ENCODE measurements at regions not wholly inside any gene's neighbourhood (a gene's known extent, or its start where the extent isn't known, plus 50 kb on each side); places are given as distances from the start of the nearest gene placed in this dataset.

DNA sequence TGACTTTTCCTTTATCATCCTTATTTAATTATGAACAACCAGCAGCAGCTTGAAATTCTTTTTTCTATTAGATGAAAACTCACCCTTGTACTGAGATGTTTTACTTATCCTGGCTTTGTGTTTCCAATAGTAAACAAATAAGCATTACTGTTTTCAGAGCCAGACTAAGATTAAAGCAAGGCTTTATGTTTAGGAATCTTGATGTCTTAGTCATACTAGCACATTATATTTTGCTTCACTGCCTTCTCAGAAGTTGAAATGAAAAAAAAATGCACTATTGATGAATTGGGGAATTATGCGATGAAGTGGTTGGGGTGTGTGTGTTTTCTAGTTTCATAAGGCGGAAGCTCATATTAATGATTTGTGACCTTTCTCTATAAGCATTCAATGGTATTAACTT is 301.2 kb upstream of the E2F7 start:
- POLR2A ChIA-PET: no interaction called here
- ATAC-seq: no peak
- H3K27ac Mint-ChIP-seq: no peak overlapping the region
- no peaks in the 10 kb centered on the region for H3K27me3 Mint-ChIP-seq
- no peak for TF ChIP-seq CTCF (IDR thresholded peaks at IDR 0.05)
- no peaks in the 10 kb centered on the region for H3K4me1 Mint-ChIP-seq (ENCODE audit: low read depth)
- DNase-seq: no peak
- intact Hi-C loops (cut with micrococcal nuclease): no loop called here
- CTCF ChIA-PET: no interaction called here
- H3K9me3 Mint-ChIP-seq: no peaks in the 10 kb centered on the region
- no peaks in the 10 kb centered on the region for H3K36me3 Mint-ChIP-seq (ENCODE audit: low read depth)
- H3K4me3 Mint-ChIP-seq: no peak overlapping the region

DNA sequence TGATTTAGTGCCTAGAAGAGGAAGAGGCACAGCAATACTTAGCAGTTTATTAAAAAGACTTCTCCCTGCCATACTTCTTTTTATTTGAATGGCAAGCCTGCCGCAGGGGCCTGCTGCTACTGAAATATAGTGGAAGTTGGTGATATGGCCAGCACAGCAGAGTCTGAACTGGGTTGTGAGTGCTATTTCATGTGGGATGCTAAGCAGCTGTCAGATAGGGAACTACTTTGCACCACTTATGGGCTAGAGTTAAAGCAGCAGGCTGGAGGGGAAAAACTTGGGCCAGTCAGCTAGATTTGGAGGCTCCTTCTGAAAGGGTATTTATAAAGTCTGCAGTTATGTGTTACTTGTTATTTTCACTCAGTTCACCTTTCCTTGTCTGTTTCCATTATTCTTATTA is 299.0 kb upstream of the E2F7 start:
- CTCF ChIA-PET: no interaction called here
- Mint-ChIP-seq H3K27ac (no peak overlapping the region), H3K9me3 (no peaks in the 10 kb centered on the region), H3K27me3 (no peaks in the 10 kb centered on the region), H3K36me3 (ENCODE audit: low read depth) (no peaks in the 10 kb centered on the region), H3K4me1 (ENCODE audit: low read depth) (no peaks in the 10 kb centered on the region), H3K4me3 (no peak overlapping the region)
- DNase-seq (no peak), ATAC-seq (no peak)
- intact Hi-C loops (cut with micrococcal nuclease): no loop called here
- TF ChIP-seq CTCF (IDR thresholded peaks at IDR 0.05): no peak
- POLR2A ChIA-PET: no interaction called here

GRCh38 chr12:77362509-77363210 is 297.3 kb upstream of the E2F7 start:
- ATAC-seq: no peak
- intact Hi-C loops (cut with micrococcal nuclease): no loop called here
- CTCF ChIA-PET: no interaction called here
- DNase-seq: no peak
- no peaks in the 10 kb centered on the region for H3K36me3 Mint-ChIP-seq (ENCODE audit: low read depth)
- H3K9me3 Mint-ChIP-seq: no peaks in the 10 kb centered on the region
- no peak for TF ChIP-seq CTCF (IDR thresholded peaks at IDR 0.05)
- no peak overlapping the region for H3K4me3 Mint-ChIP-seq
- H3K27me3 Mint-ChIP-seq: no peaks in the 10 kb centered on the region
- POLR2A ChIA-PET: no interaction called here
- no peaks in the 10 kb centered on the region for H3K4me1 Mint-ChIP-seq (ENCODE audit: low read depth)
- H3K27ac Mint-ChIP-seq: no peak overlapping the region

DNA sequence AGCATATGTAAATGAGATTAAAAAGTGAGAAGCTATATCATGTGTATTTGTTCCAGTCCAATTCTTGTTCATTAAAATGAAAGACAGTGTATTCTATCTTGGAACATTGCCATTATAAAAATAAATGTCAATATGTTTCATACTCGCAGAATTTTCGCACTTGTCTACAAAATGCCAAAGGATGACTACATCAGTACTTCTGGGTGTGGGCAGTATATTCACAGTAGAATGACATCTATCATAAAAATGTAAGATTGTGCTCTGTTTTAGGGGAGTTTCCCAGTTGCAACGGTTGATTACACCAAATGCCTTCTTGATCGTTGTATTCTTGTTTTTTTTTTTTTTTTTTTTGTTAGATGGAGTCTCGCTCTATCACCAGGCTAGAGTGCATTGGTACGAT is 292.3 kb upstream of the E2F7 start:
- no peak overlapping the region for H3K27ac Mint-ChIP-seq
- no peak overlapping the region for H3K4me3 Mint-ChIP-seq
- no peaks in the 10 kb centered on the region for H3K27me3 Mint-ChIP-seq
- no peak for DNase-seq
- no peaks in the 10 kb centered on the region for H3K4me1 Mint-ChIP-seq (ENCODE audit: low read depth)
- no peaks in the 10 kb centered on the region for H3K9me3 Mint-ChIP-seq
- ATAC-seq: no peak
- no peaks in the 10 kb centered on the region for H3K36me3 Mint-ChIP-seq (ENCODE audit: low read depth)
- TF ChIP-seq CTCF (IDR thresholded peaks at IDR 0.05): no peak
- ChIA-PET POLR2A (no interaction called here), CTCF (no interaction called here)
- intact Hi-C loops (cut with micrococcal nuclease): no loop called here

DNA sequence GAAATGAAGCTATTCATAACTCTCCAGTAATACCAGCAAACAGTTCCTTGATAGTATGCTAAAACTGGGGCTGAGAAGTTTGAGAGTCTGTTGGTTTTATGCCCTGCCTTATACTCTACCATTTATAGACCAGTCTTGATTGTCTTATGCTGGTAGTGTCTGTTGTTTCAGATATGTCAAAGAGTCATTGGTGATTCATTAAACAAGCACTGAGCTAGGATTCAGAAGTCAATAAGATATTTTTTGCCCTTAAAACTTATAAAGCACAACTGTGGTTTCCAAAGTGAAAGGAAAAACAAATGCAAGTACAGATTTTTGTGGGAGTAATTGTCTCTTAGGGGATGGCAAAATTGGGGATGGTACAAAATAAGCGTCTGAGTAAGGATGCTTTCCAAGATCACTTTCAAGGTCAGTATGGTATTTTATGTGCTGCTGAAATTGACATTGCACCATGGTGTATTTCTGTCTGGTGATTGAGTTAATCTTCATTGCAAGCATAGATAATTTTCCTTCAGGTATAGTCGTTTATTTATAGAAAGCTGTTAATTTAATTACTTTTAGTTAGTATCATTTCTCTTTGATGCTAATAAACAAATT is 289.5 kb upstream of the E2F7 start:
- POLR2A ChIA-PET: no interaction called here
- no peaks in the 10 kb centered on the region for H3K27me3 Mint-ChIP-seq
- TF ChIP-seq CTCF (IDR thresholded peaks at IDR 0.05): no peak

More for the DNA sequence above, 289.5 kb upstream of the E2F7 start:
- intact Hi-C loops (cut with micrococcal nuclease): no loop called here
- Mint-ChIP-seq H3K27ac (no peak overlapping the region), H3K36me3 (ENCODE audit: low read depth) (no peaks in the 10 kb centered on the region), H3K9me3 (no peaks in the 10 kb centered on the region), H3K4me3 (no peak overlapping the region), H3K4me1 (ENCODE audit: low read depth) (no peaks in the 10 kb centered on the region)
- no peak for ATAC-seq
- DNase-seq: no peak
- CTCF ChIA-PET: no interaction called here
